HG03558 (cell line): ENCODE measurements at regions not wholly inside any gene's neighbourhood (a gene's known extent, or its start where the extent isn't known, plus 50 kb on each side); places are given as distances from the start of the nearest gene placed in this dataset.
"Not testable (repeated sequence)": the region's sequence is repeated elsewhere in the genome, so short reads cannot be mapped to it uniquely, and the experiment has no call there.

Experiments used
- ATAC-seq: cut with Tn5 transposase; IDR thresholded peaks from one replicate; pipeline ENCODE4 v1.9.1; 2021; ENCODE audit warnings: moderate number of reproducible peaks; ENCODE audit not compliant: unreplicated experiment; ENCODE audit errors: extremely low read depth

- ATAC-seq = no peak
These were observed 160.4 kb upstream of the MAMLD1 start for GRCh38 chrX:150202641-150203247.

- ATAC-seq = no peak
These were observed 159.9 kb upstream of the MAMLD1 start for GRCh38 chrX:150203248-150203645.

GRCh38 chrX:150205011-150205410 lies 158.1 kb upstream of the MAMLD1 start:
- ATAC-seq = no peak

GRCh38 chrX:150207733-150208132 lies 155.4 kb upstream of the MAMLD1 start:
- no peak for ATAC-seq

- ATAC-seq = no peak
These were observed 151.1 kb upstream of the MAMLD1 start for GRCh38 chrX:150211988-150212387.

- ATAC-seq = no peak
These were observed 150.2 kb upstream of the MAMLD1 start for GRCh38 chrX:150212672-150213480.

GRCh38 chrX:150213481-150214030 lies 149.6 kb upstream of the MAMLD1 start:
- no peak for ATAC-seq

- ATAC-seq = not testable (repeated sequence)
These were observed 147.1 kb upstream of the MAMLD1 start for GRCh38 chrX:150216000-150216399.

- no peak for ATAC-seq
These were observed 146.4 kb upstream of the MAMLD1 start for GRCh38 chrX:150216716-150217115.

GRCh38 chrX:150217609-150218008 lies 145.5 kb upstream of the MAMLD1 start:
- no peak for ATAC-seq

- ATAC-seq = no peak
These were observed 143.5 kb upstream of the MAMLD1 start for GRCh38 chrX:150219374-150220185.

- no peak for ATAC-seq
These were observed 139.7 kb upstream of the MAMLD1 start for GRCh38 chrX:150223176-150224015.

GRCh38 chrX:150224676-150225075 lies 138.4 kb upstream of the MAMLD1 start:
- ATAC-seq = no peak

- ATAC-seq = no peak
These were observed 137.9 kb upstream of the MAMLD1 start for GRCh38 chrX:150225266-150225665.

GRCh38 chrX:150225756-150226155 lies 137.4 kb upstream of the MAMLD1 start:
- no peak for ATAC-seq

- ATAC-seq = no peak
These were observed 136.7 kb upstream of the MAMLD1 start for GRCh38 chrX:150226223-150226965.

GRCh38 chrX:150227321-150227860 lies 135.7 kb upstream of the MAMLD1 start:
- no peak for ATAC-seq

- ATAC-seq = no peak
These were observed 135.2 kb upstream of the MAMLD1 start for GRCh38 chrX:150227873-150228410.

- ATAC-seq = no peak
These were observed 134.7 kb upstream of the MAMLD1 start for GRCh38 chrX:150228431-150228830.
